ENCODE measurements at regions not wholly inside any gene's neighbourhood (a gene's known extent, or its start where the extent isn't known, plus 50 kb on each side); places are given as distances from the start of the nearest gene placed in this dataset.

DNA sequence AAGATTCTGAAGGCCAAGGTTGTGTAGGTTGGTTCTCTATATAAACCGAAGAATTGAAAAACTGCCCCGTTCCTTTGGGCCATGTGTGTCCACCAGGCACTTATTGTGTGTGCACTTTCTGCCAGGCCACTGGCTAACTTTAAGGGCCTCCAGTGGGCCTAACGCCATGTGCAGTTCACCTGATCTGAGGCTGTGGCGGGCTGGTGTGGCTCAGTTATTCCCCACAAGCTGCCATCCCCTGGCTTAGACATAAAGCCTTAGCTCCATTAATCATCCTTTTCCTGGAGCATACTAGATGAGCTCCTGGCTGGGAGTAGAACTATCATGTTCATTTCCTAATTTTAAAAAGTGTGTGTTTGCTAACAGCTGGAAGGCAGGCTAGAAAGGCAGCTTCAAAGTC lies 304.1 kb upstream of the TNP1 start:
- no peak for TF ChIP-seq POLR2AphosphoS5 (IDR thresholded peaks at IDR 0.05)
- TF ChIP-seq POLR2A (IDR thresholded peaks at IDR 0.05) = no peak
